Mucosa of stomach (tissue), 1 donor: ENCODE measurements at regions not wholly inside any gene's neighbourhood (a gene's known extent, or its start where the extent isn't known, plus 50 kb on each side); places are given as distances from the start of the nearest gene placed in this dataset.

ENCODE experiments used
- H3K27me3 ChIP-seq: one replicate; pipeline ENCODE4 v1.7.0; 2013; ENCODE audit warnings: mild to moderate bottlenecking, low read length; ENCODE audit not compliant: control insufficient read depth, insufficient read depth
- H3K36me3 ChIP-seq: one replicate; pipeline ENCODE4 v1.7.0; 2013; ENCODE audit warnings: low read length; ENCODE audit not compliant: control insufficient read depth, insufficient read depth
- H3K4me1 ChIP-seq: one replicate; pipeline ENCODE4 v1.7.0; 2013; ENCODE audit warnings: mild to moderate bottlenecking, low read length; ENCODE audit not compliant: control insufficient read depth, insufficient read depth
- H3K4me3 ChIP-seq: one replicate; pipeline ENCODE4 v1.7.0; 2013; ENCODE audit warnings: low read length
- H3K9ac ChIP-seq: one replicate; pipeline ENCODE4 v1.7.0; 2013; ENCODE audit warnings: mild to moderate bottlenecking, low read length, moderate library complexity
- H3K9me3 ChIP-seq: one replicate; pipeline ENCODE4 v1.7.0; 2013; ENCODE audit warnings: mild to moderate bottlenecking, low read length, moderate library complexity; ENCODE audit not compliant: control insufficient read depth
- donor health status: Pancreatic carcinoma.

GRCh38 chr4:181646864-181647263, 596.3 kb upstream of the TENM3 start:
- Histone ChIP-seq H3K27me3 (no peaks in the 10 kb centered on the region), H3K4me3 (no peak overlapping the region), H3K9me3 (no peaks in the 10 kb centered on the region), H3K4me1 (no peaks in the 10 kb centered on the region), H3K9ac (no peak overlapping the region), H3K36me3 (no peaks in the 10 kb centered on the region)

- Histone ChIP-seq H3K4me3 (no peak overlapping the region), H3K36me3 (no peaks in the 10 kb centered on the region), H3K4me1 (no peaks in the 10 kb centered on the region), H3K9ac (no peak overlapping the region), H3K9me3 (no peaks in the 10 kb centered on the region), H3K27me3 (no peaks in the 10 kb centered on the region)
Observed at GRCh38 chr4:181647396-181648147, 595.6 kb upstream of the TENM3 start.

- Histone ChIP-seq H3K4me3 (no peak overlapping the region), H3K4me1 (no peaks in the 10 kb centered on the region), H3K36me3 (no peaks in the 10 kb centered on the region), H3K9ac (no peak overlapping the region), H3K27me3 (no peaks in the 10 kb centered on the region), H3K9me3 (no peaks in the 10 kb centered on the region)
Observed at GRCh38 chr4:181650033-181650825, 593.0 kb upstream of the TENM3 start.

GRCh38 chr4:181656748-181657147, 586.5 kb upstream of the TENM3 start:
- H3K9ac ChIP-seq, result no peak overlapping the region
- H3K36me3 ChIP-seq, result no peaks in the 10 kb centered on the region
- no peak overlapping the region for H3K4me3 ChIP-seq
- no peaks in the 10 kb centered on the region for H3K9me3 ChIP-seq
- no peaks in the 10 kb centered on the region for H3K27me3 ChIP-seq
- H3K4me1 ChIP-seq, result no peaks in the 10 kb centered on the region

GRCh38 chr4:181659202-181659601, 584.0 kb upstream of the TENM3 start:
- Histone ChIP-seq H3K9ac (no peak overlapping the region), H3K4me1 (no peaks in the 10 kb centered on the region), H3K27me3 (no peaks in the 10 kb centered on the region), H3K36me3 (no peaks in the 10 kb centered on the region), H3K9me3 (no peaks in the 10 kb centered on the region), H3K4me3 (no peak overlapping the region)

- H3K9me3 ChIP-seq, result no peaks in the 10 kb centered on the region
Observed at GRCh38 chr4:181659876-181660275, 583.3 kb upstream of the TENM3 start.

GRCh38 chr4:181661090-181661489, 582.1 kb upstream of the TENM3 start:
- H3K9me3 ChIP-seq, result no peaks in the 10 kb centered on the region
- H3K4me1 ChIP-seq, result no peaks in the 10 kb centered on the region
- H3K36me3 ChIP-seq, result no peaks in the 10 kb centered on the region
- no peak overlapping the region for H3K4me3 ChIP-seq
- no peak overlapping the region for H3K9ac ChIP-seq
- no peaks in the 10 kb centered on the region for H3K27me3 ChIP-seq

More at GRCh38 chr4:181659876-181660275, 583.3 kb upstream of the TENM3 start:
- H3K27me3 ChIP-seq, result no peaks in the 10 kb centered on the region
- H3K4me3 ChIP-seq, result no peak overlapping the region
- H3K36me3 ChIP-seq, result no peaks in the 10 kb centered on the region
- no peaks in the 10 kb centered on the region for H3K4me1 ChIP-seq
- H3K9ac ChIP-seq, result no peak overlapping the region

GRCh38 chr4:181661923-181662322, 581.3 kb upstream of the TENM3 start:
- H3K36me3 ChIP-seq, result no peaks in the 10 kb centered on the region
- H3K9ac ChIP-seq, result no peak overlapping the region
- H3K9me3 ChIP-seq, result no peaks in the 10 kb centered on the region
- no peaks in the 10 kb centered on the region for H3K27me3 ChIP-seq
- H3K4me1 ChIP-seq, result no peaks in the 10 kb centered on the region
- H3K4me3 ChIP-seq, result no peak overlapping the region

GRCh38 chr4:181662383-181662782, 580.8 kb upstream of the TENM3 start:
- no peaks in the 10 kb centered on the region for H3K9me3 ChIP-seq
- no peaks in the 10 kb centered on the region for H3K4me1 ChIP-seq
- no peak overlapping the region for H3K9ac ChIP-seq
- H3K4me3 ChIP-seq, result no peak overlapping the region
- no peaks in the 10 kb centered on the region for H3K36me3 ChIP-seq
- H3K27me3 ChIP-seq, result no peaks in the 10 kb centered on the region

GRCh38 chr4:181670506-181670905, 572.7 kb upstream of the TENM3 start:
- H3K4me3 ChIP-seq, result no peak overlapping the region
- no peaks in the 10 kb centered on the region for H3K27me3 ChIP-seq
- no peaks in the 10 kb centered on the region for H3K4me1 ChIP-seq
- H3K9ac ChIP-seq, result no peak overlapping the region
- no peaks in the 10 kb centered on the region for H3K36me3 ChIP-seq
- H3K9me3 ChIP-seq, result no peaks in the 10 kb centered on the region

GRCh38 chr4:181671672-181672071, 571.5 kb upstream of the TENM3 start:
- H3K27me3 ChIP-seq, result no peaks in the 10 kb centered on the region
- no peak overlapping the region for H3K9ac ChIP-seq
- H3K4me1 ChIP-seq, result no peaks in the 10 kb centered on the region
- no peaks in the 10 kb centered on the region for H3K36me3 ChIP-seq
- no peaks in the 10 kb centered on the region for H3K9me3 ChIP-seq
- H3K4me3 ChIP-seq, result no peak overlapping the region

GRCh38 chr4:181672751-181673150, 570.5 kb upstream of the TENM3 start:
- Histone ChIP-seq H3K4me1 (no peaks in the 10 kb centered on the region), H3K36me3 (no peaks in the 10 kb centered on the region), H3K9me3 (no peaks in the 10 kb centered on the region), H3K27me3 (no peaks in the 10 kb centered on the region), H3K9ac (no peak overlapping the region), H3K4me3 (no peak overlapping the region)
